D721Med (cell line): ENCODE measurements at regions not wholly inside any gene's neighbourhood (a gene's known extent, or its start where the extent isn't known, plus 50 kb on each side); places are given as distances from the start of the nearest gene placed in this dataset.
A peak's percentile ranks its signal among the peaks of the same experiment; 100 is the strongest.

Experiments
- DNase-seq: peaks from one replicate; pipeline ENCODE4 v3.0.0; 2011; ENCODE audit warnings: low spot score; ENCODE audit not compliant: insufficient read length
- FAIRE-seq: peaks from 2 replicates; lab custom pipeline; 2011; peaks lifted over from hg19 to GRCh38; lab: Jason Lieb, UNC
- CTCF ChIP-seq: IDR thresholded peaks from 2 replicates; pipeline ENCODE4 v1.5.1; 2012; ENCODE audit warnings: mild to moderate bottlenecking, control low read depth; ENCODE audit not compliant: insufficient read depth; ENCODE audit errors: missing control alignments

GRCh38 chr1:199102239-199102638 lies 463.4 kb downstream of the PTPRC start:
- peak; percentile 86 for FAIRE-seq
- no peak for TF ChIP-seq CTCF
- no peak for DNase-seq

DNA sequence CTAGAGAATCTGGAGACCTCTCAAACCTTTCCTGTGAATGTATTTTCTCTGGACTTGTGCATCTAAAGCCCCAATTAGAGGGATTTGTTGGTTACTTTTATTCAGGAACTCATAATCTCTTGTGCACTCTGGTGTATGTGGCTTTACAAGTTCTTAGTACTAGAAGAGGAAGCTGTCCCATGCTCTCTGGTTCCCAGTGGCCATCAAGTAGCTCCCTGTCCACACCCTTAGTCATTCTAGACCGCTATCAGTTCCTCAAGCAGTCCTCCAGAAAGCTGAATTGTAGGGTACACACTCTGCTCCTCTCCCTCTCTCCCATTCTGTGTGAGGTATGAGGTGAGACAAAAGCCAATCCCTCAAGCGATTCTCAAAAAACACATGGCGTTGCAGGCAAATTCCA lies 470.3 kb downstream of the PTPRC start:
- no peak for FAIRE-seq

DNA sequence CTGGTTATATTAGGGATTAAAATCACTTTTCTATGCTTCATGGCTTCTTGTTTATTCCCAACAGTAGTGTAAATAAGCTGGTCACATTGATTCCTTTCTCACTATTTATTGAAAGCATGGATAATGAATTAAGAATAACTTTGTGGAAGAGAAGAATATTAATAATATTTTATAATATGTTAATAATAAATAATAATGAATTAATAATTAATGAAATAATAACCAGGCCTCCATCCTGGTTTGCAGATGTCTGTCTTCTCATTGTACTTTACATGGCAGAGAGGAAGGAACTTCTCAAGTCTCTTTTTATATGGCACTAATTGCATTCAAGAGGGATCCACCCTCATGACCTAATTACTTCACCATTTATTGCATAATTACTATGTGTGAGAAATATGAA lies 473.5 kb downstream of the PTPRC start:
- TF ChIP-seq CTCF = no peak
- DNase-seq (no peak), FAIRE-seq (no peak)

More for the DNA sequence above, 470.3 kb downstream of the PTPRC start:
- TF ChIP-seq CTCF = no peak
- DNase-seq = no peak

DNA sequence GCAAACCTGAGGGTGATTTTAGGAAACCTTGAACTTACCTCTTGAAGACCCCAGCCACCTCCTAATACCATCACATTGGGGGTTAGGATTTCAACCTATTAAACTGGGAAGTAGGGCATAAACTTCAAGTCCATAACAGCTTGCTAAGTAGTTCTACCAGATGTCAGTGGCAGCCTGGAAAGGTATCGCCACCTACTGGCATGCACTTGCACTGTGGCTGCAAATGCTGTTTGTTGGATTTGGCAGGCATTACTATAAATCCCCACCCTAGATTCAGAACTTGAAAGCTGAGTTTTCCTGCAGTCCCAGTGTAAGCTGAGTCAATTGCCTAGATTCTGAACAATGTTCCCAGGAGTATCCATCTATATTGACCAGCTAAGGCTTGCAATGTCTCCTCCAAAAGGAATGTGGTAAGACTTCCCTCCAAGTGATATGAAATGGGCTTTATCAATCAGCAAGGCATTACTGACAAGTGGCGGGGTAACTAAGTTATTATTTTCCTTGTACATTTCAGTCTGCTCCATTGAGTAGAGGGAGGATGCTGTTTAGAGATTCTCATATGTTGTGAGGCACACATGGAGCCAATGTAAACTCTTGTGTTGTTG lies 474.5 kb downstream of the PTPRC start:
- FAIRE-seq = peak; percentile 87
- no peak for DNase-seq
- peak; percentile 97 for TF ChIP-seq CTCF

GRCh38 chr1:199116488-199116887 lies 477.6 kb downstream of the PTPRC start:
- no peak for FAIRE-seq
- no peak for TF ChIP-seq CTCF
- DNase-seq = no peak

GRCh38 chr1:199121047-199121446 lies 482.2 kb downstream of the PTPRC start:
- DNase-seq = no peak
- TF ChIP-seq CTCF = no peak
- peak; percentile 87 for FAIRE-seq

- no peak for TF ChIP-seq CTCF
- DNase-seq (no peak), FAIRE-seq (no peak)
Observed at GRCh38 chr1:199122085-199122484, 483.2 kb downstream of the PTPRC start.
